GM18508 (cell line): ENCODE measurements at regions not wholly inside any gene's neighbourhood (a gene's known extent, or its start where the extent isn't known, plus 50 kb on each side); places are given as distances from the start of the nearest gene placed in this dataset.
"Not testable (repeated sequence)": the region's sequence is repeated elsewhere in the genome, so short reads cannot be mapped to it uniquely, and the experiment has no call there.

Experiments used
- ATAC-seq: cut with Tn5 transposase; IDR thresholded peaks from one replicate; pipeline ENCODE4 v1.9.1; 2021; ENCODE audit warnings: moderate number of reproducible peaks; ENCODE audit not compliant: insufficient read depth, unreplicated experiment

DNA sequence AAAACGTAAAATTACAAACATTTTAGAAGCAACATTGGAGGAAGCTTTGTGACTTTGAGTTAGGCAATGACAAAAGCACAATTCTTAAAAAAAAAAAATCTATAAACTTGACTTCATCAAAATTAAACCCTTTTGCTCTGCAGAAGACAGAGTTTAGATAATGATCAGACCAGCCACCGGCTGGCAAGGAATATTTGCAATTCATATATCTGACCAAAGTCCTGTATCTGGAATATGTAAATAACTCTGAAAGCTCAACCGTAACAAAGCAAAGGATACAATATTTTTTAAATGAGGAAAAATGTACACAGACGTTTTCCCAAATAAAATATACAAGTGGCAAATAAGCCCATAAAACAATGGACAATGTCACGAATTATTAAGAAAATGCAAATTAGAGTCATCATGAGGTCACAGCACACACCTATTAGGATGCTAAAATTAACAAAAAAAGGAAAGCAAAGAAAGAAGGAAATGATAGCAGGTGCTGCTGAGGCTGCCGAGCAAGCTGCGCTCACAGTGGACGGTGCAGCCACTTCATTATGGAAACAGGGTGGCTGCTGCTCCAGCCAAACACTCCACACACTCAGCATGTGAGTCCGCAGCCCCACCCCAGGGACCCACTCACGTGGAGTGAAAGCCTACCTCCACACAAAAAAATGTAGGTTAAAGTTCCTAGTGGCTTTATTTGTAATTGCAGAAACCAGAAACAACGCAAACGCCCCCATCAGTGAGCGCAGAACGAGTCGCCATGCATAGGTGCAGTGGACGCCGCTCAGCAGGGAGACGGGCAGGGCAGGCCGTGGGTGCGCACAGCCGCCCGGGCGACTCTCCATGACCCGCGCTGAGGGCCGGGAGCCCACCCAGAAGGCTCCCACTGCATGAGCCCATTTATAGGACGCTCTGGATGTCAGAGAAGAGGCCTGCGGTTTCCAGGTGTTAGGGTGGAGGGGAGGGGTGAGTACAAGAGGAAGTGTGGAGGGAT is 375.4 kb downstream of the ADGRD1 start:
- not testable (repeated sequence) for ATAC-seq

DNA sequence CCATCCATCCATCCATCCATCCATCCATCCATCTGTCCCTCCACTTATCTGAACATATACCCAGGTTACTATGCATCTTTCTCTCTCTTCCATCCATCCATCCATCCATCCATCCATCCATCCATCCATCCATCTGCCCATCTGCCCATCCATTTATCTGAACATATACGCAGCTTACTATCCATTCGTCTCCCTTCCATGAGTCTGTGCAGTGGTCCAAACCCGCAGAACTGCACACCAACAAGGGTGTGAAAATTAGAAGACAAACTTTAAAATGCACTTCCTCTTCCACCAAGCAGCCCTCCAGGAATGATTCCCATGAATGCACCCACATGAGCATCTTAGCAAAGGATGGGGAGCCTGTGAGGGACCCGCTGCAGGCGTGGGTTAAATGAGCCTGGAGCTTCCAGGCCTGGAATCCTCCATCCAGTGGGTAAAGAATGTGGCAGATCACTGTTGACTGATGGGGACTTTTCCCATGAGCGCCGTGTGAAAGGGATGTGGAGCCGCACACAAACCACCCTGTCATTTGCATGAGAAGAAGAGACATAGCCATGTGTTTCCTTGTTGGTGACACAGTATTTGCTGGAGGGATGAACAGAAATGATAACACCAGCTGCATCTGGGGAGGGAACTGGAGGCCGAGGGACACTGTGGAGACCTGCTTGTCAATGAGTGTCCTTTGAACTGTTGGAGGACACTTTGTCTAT is 376.6 kb downstream of the ADGRD1 start:
- ATAC-seq: no peak

DNA sequence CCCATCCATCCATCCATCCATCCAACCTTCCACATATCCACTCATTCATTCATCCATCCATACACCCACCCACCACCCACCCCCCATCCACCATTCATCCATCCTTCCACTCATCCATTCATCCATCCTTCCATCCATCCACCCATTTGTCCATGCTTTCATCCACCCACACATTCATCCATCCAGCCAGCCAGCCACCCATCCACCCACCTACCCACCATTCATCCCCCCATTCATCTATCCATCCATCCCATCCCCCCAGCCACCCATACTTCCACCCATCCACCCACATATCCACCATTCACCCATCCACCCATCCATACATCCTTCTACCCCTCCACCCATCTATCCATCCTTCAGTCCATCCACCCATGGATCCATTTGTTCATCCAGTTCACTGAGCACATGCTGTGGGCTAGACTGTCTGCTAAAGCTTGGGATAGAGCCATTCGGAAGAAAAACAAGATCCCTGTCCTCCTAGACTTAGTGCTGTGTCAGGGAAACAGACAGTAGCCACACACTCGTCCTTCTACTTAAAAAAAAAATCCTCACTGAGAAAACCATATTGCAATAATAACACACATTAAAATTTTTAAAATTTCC is 377.5 kb downstream of the ADGRD1 start:
- no peak for ATAC-seq

DNA sequence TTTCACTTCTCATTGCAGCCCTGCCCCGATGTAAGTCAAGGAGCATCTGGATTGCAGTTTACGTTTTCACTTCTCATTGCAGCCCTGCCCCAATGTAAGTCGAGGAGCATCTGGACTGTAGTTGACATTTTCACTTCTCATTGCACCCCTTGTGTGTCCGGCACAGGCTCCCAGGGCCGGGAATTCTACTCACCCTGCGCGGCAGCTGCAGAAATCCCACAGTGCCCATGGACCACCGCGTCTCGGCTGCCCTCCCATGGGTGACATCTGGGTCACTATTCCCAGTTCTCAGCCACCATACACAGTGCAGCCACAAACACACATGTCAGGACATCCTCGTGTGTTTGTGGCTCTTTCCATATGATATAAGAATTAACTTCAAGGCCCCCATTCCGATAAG is 378.5 kb downstream of the ADGRD1 start:
- no peak for ATAC-seq

DNA sequence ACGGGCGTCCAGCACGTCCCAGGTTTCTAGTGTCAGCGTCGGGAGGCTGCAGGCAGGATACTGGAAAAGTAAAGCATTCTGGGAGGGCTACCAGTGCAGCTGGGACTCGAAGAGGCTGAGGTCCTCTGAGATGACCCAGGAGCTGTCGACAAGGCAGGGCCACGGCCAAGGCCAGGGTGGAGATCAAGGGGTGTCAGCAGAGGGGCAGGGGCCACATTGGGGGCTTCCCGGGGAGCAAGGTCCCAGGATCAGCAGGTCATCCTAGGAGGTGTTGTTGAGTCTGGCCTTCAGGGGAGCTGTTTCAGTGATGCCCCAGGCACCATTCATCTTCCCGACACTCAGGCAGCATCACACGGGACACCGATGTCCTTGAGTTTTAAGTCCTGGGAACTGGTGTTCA is 377.8 kb upstream of the SFSWAP start:
- ATAC-seq: no peak

DNA sequence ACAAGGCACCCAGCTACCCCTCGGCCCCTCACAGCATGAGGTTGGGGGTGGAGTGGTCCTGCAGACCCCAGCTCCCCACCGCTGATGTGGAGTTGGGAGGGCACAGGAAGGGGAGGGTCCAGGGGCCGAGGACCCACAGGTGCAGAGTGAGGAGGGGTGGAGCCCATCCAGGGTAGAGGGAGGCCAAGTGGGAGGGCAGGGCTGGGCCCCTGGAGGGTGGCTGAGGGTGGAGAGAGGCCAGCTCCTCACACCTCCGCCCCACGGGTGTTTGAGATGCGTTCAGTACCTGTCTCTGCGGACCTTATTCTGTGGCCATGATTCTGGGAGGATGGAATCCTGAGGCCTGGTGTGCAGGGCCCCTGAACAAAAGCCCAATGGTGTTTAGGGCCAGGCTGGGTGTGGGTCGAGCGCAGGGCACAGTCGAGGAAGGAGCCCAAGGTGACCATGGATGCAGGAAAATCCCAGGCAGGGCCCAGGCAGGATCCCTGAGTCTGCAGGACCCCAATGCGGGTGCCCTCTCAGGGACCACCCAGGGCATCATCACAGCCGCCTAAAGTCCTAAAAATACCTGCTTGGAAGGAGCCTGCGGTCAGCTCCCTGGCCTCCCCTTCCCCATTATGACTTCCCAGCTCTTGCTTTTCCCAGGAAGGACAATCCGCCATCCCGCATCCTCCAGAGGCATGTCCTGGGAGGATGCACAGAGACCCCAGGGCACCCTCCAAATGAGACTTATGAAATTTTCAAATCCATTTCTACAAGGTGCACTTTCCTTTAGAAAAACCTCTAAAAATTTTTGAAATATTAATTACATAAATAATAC is 377.1 kb upstream of the SFSWAP start:
- no peak for ATAC-seq

DNA sequence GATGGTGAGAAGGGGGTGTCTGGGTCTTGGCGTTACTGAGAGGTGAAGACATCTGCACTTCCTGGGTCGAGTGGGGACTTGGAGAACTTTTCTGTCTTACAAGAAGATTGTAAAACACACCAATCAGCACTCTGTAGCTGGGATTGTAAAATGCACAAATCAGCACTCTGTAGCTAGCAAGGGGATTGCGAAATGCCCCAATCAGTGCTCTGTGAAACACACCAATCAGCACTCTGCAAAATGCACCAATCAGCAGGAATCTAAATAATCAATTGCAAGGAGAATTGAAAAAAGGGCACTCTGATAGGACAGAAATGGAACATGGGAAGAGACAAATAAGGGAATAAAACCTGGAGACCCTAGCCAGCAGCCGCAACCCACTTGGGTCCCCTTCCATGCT is 376.1 kb upstream of the SFSWAP start:
- no peak for ATAC-seq

DNA sequence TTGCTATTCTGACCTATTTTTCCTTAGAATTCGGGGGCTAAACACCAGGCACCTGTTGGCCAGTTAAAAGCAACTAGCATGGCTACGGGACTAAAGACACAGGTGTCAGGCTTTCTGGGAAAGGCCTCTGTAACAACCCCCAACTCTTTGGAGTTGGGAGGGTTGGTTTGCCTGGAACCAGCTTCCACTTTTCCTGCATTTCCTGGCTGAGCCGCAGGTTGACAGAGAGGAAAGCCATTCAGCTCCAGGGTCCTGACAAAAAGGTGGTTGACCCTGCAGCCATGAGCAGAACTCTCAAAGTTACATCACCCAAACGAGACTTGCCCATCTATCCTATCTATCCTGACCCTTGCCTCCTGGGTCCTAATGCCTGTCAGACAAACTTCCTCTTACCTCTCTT is 375.4 kb upstream of the SFSWAP start:
- ATAC-seq: no peak

DNA sequence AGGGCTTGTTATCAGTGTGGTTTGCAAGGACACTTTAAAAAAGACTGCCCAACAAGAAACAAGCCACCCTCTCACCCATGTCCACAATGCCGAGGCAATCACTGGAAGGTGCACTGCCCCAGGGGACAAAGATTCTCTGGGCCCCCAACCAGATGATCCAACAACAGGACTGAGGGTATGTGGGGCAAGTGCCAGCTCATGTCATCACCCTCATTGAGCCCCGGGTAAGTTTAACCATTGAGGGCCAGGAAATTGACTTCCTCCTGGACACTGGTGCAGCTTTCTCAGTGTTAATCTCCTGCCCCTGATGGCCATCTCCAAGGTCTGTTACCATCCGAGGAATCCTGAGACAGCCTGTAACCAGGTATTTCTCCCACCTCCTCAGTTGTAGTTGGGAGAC is 373.0 kb upstream of the SFSWAP start:
- not testable (repeated sequence) for ATAC-seq

DNA sequence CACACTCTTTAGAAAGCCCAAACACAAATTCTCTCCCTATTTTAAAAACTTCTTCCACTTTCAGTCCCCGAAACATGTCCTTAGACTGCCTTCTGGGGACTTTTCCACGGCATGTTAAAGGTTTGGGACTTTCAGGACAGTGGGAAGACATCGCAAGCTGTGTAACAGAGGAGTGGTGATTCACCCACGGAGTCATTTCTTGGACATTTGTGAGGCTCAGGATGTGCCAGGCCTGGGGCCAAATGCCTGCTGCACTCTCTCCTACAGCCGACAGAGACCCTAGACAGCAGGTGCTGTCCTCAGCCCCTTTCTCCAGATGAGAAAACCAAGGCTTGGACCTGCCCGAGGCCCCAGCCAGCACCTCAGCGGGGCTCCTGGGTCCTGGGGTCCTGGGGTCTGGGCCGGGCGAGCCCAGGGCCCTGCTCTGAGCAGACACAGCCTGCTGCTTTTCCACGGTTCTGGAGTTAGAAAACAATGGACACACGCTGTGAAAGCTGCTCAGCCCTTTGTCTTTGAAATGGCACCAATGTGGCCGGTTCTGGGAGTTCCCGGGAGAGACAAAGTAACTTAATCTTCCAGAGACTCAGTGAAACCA is 370.2 kb upstream of the SFSWAP start:
- no peak for ATAC-seq

DNA sequence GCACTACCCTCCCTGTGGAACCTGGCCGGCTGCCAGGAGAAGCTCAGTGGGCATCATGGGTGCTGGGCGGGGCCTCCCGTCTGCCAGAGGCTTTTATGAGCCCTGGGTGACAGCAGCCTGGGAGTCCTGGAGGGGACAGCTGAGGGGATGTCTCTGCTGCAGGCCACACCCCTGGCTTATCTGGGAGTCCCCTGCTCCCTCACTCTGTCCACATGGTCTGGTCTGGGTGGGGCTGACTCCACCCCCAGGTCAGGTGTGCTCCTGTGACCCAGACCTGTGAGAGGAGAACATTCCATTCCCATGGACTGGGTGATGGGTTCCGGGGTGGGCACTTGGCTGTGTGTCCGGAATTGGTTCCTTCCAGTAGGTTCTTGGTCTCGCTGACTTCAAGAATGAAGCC is 369.3 kb upstream of the SFSWAP start:
- ATAC-seq: not testable (repeated sequence)

DNA sequence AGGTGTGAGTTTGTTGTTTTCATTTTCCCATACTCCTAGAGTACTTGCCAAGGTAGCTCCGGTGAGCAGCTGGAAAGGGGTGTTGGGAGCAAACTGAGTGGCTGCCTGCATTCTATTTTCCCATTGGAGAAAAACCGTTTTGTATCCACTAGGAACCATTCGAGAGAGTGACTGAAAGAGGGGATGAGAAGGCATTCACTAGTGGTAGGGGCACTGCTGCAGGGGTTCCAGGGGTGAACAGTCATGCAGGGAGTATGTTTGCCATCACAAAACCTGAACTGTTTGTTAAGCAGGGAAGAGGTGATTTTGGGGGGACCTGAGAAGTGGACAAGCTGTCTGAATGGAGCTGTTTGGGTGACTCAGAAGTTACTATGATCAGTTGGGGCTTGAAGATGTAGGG is 367.5 kb upstream of the SFSWAP start:
- ATAC-seq: not testable (repeated sequence)

DNA sequence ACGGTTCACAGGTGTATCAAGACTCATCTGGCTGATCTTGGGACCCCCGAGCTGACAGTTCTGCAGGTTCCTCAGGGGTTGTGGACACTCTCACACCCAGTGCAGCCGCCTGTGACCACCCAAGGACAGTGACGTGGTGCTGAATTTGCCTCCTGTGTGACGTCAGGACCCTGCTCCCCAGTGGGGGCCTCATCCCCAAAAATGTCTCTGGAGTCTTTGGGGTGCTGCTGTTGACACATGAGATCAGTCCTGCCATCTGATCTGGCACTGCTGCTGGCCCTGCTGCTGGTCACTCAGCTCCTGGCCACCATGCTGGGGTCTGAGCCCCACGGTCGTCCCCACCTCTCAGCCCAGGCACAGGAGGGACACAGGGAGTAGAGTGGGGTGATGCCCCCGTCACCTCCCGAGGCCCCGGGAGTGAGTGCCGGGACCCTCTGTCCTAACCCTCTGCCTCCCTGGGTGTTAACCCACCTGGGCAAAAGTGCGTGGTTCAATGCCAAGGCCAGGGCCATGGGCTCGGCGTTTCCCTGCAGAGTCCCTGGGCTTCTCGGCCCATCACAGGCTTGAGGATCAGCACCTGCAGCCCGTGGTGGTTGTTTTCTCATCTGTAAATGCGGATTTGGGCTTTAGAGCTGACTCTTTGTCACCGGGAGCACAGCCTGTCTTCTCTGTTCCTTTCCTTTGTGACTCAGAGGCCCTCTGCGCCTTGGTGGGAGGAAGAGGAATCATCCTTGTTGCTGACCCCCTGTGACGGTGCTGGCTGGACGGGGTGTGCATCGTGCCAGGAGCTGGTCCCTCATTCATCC is 366.0 kb upstream of the SFSWAP start:
- ATAC-seq: not testable (repeated sequence)

DNA sequence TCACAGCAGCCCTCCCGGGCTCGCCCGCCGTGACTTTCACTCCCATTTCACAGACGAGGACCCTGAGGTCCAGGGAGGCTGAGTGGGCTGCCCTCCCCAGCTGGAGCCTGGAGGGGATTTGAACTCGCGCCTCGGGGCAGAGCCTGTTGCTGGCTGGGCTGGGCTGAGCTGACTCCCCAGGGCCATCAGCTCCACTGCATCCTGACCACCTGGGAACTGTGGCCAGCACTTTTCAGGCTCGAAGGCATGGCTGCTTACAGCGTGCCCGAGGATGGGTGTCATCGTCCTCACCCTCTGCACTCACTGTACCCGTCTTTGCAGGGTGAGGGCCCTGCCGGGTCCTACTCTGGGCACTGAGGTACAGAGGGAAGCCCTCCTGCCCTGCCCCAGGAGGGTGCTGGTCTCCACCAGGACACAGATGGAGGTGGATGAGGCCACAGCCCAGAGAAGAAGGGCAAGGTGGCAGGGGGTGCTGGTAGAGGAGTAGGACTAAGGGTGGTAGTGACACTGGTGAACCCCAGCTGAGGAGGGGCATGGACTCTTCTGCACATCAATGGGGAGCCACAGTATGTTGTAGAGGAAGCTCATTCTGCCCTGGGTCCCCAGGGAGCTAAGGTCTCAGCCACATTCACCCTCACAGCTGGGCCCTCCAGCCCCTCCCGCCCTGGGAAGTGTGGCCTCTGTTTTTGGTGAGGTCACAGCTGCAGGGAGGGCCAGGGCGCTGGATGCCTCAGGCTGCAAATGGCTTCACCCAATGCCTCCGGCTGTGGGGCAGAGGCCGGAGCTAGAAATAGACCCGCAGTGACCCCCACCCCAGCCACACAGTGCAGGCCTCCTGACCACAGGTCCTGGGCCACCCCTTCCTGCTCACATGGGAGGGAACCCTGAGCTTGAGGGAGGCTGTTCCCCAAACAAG is 365.1 kb upstream of the SFSWAP start:
- ATAC-seq: no peak

DNA sequence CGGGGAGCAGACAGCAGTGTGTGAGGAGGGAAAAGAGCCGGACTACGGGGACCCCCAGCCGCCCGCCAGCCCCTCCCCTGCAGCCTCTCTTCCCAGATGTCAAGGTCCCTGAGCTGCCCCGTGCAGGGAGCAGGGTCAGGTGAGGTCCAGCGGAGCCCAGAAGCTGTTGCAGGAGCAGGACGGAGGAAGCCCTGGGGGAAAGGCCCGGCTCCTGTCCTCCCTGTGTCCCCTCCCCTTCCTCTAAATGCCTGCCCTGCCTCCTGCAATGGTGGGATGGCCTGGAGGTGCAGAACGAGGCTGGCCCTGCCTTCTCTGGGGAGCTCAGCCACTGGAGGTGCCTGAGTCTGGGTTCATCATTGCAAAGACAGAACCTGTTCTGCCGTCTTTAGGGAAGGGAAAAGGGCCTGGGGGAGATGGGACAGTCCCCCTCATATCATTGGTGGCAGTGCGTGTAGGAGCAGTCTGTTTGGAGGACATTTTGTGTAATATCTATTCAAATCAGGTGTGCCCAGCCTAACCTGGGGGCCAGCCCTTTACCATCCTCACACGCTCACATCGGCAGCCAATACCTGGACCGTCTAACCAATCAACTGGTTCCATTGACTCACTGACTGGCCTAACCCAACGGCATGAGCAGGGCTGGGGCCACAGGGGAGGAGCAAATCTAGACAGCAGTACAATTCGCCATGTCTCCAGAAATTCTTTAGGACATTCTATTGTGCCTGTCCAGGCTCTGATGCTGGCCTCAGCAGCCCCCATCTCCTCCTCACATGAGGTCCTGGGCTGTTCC is 364.1 kb upstream of the SFSWAP start:
- no peak for ATAC-seq

DNA sequence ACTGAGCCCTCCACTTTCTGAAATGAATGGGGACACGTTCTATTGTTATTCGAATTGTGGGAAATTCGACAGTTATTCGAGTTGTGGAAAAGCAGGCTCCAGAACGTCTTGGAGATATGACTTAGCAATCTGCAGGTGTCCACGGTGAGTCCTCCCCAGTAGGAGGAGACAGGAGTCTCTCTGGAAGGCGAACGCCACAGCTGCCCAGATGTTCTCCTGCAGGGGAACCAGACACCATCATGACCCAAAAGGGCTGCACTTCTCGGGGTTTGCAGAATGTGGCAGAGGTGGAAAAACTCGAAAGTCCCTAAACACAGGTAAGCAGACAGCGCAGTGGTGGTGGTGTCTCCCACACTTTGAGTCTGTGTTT is 363.6 kb upstream of the SFSWAP start:
- no peak for ATAC-seq

DNA sequence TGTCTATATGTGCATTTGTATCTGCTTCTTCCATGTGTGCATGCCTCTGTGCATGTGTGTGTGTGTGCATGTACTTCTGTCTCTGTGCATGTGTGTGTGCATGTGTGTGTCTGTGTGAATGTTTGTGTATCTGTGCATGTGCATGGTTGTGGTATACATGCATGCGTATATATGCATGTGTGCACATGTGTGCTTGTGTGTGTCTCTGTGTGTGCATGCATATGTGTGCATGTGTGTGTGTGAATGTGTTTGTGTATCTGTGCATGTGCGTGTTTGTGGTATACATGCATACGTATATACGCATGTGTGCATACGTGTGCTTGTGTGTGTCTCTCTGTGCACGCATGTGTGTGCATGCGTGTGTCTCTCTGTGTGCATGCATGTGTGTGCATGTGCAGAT is 363.2 kb upstream of the SFSWAP start:
- no peak for ATAC-seq
